ENCODE measurements at regions not wholly inside any gene's neighbourhood (a gene's known extent, or its start where the extent isn't known, plus 50 kb on each side); places are given as distances from the start of the nearest gene placed in this dataset.
"Not testable (repeated sequence)": the region's sequence is repeated elsewhere in the genome, so short reads cannot be mapped to it uniquely, and the experiment has no call there.

GRCh38 chr3:75395580-75396315 lies 268.4 kb upstream of the FRG2C start:
- DNase-seq = no peak

- DNase-seq = no peak
Measured at GRCh38 chr3:75396316-75396802, 267.8 kb upstream of the FRG2C start.

- not testable (repeated sequence) for DNase-seq
Measured at GRCh38 chr3:75397486-75397885, 266.6 kb upstream of the FRG2C start.

DNA sequence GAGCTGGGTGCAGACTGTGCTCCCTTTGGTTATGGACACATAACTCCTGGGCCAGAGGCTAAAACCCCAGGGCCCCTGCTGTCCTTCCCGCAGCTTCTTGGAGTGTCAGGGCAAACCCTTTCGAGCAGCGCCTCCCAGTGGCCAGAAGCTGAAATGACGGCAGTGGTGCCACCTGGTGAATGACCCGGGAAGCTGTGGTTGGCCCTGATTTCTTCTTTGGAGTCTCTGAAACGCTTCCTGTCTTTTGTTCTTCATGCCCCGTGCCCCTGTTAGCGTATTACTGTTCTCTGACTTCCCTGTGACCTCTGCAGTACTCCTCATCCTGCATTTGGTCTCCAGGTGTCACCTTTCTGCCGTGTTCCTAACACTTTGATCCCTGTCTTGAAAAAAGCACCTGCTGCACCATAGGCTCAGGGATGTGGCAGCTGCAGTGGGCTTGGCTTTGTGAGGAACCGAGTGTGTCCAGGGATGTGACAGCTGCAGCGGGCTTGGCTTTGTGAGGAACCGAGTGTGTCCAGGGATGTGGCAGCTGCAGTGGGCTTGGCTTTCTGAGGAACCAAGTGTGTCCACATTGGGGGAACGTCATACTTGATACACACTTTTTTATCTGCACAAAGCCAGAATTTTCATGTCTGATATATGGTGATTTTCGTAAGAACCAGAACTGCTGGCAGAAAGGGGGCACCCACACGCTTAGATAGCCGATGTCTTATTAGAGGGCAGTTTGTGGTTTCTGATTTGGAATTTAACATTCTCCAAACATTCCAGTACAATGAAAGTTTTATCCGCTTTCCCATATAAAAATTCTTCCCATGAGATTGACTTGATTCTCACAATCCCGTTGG lies 241.8 kb upstream of the FRG2C start:
- DNase-seq = peak; percentile 31

- DNase-seq = not testable (repeated sequence)
Measured at GRCh38 chr3:75425379-75425778, 238.7 kb upstream of the FRG2C start.

- not testable (repeated sequence) for DNase-seq
Measured at GRCh38 chr3:75427486-75427885, 236.6 kb upstream of the FRG2C start.

DNA sequence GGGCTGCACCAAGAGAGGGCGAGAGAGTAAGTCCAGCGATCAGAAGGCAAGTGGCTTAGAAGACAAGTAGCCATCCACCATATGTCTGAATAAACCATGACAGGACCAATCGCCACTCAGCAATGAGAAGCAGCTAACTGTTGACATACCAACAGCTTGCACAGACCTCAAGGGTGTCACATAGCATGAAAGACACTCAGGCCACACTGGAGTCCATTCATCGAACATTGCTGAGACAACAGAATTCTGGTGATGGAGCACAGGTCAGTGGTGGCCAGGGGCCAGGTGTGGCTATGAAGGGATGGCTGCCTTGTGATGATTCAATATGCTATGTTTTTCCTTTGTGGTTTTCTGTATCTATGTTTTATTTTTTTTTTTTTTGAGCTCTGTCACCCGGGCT lies 236.2 kb upstream of the FRG2C start:
- not testable (repeated sequence) for DNase-seq

GRCh38 chr3:75429561-75430220 lies 234.4 kb upstream of the FRG2C start:
- DNase-seq = peak; percentile 36

GRCh38 chr3:75430406-75430805 lies 233.7 kb upstream of the FRG2C start:
- not testable (repeated sequence) for DNase-seq

DNA sequence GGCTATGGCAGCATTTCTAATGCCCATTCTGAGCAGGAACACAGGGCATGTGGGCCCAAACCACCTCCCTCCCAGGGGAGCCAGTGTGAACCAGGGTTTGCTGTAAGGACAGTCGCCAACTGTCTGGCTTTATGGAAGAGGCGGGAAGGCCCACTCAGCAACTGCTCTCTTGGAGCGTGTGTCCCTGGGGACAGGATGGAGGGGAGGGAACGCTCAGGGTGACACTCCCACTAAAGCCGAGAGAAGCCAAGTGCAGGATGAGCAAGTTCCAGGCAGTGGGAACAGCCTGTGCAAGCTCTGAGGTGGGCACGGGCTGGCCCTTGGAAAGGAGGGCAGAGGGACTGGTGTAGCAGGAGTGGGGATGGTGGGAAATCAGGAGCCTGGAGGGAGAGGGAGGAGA lies 233.0 kb upstream of the FRG2C start:
- DNase-seq = not testable (repeated sequence)

DNA sequence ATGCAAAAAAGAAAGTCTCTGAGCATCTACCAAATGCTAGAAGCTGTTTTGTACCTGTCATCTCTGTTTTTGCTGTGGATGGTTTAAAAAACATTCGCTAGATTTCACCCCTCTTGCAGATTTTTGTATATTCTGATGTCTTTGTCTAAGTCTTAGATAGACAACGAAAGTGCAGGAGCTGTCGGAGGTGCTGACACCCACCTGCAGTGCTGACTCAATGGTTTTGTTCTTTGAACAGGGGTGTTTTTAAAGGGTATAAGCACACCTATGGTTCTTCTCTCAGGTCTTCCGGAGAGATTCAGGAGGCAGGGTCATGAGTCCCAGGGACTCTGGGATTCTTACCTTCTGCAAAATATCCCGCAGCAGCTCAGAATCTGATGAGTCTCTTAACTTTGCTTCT lies 231.7 kb upstream of the FRG2C start:
- not testable (repeated sequence) for DNase-seq

GRCh38 chr3:75432885-75433284 lies 231.2 kb upstream of the FRG2C start:
- not testable (repeated sequence) for DNase-seq

GRCh38 chr3:75433295-75433694 lies 230.8 kb upstream of the FRG2C start:
- DNase-seq = not testable (repeated sequence)

DNA sequence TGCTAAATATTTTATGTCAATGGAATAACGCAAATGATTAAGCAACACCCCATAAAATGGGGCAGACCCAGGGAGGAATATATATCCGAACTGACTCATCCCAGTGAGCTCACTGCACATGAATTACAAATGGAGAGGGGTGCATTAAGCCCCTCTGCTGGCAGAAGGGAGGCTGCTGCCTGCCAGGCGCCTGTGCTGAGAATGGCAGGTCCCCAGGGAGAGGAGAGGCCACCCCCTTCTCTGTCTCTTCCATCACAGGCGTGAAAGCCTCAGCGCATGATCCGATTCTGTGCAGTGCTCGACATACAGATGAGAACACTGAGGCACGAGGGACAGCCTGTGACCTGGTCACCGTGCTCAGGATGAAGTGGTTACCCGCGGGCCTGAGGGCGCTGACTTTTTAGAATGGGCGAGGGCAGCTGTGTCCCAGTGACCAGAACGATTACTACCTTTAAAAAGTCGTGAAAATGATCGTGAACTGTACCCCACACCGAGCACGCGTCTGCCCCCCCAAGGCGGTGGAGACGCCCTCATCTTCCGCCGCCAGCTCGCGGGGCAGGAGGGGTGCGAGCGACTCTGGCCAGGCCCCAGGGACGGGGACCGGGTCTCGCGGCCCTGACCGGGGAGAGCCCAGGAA lies 229.7 kb upstream of the FRG2C start:
- peak; percentile 2 for DNase-seq

DNA sequence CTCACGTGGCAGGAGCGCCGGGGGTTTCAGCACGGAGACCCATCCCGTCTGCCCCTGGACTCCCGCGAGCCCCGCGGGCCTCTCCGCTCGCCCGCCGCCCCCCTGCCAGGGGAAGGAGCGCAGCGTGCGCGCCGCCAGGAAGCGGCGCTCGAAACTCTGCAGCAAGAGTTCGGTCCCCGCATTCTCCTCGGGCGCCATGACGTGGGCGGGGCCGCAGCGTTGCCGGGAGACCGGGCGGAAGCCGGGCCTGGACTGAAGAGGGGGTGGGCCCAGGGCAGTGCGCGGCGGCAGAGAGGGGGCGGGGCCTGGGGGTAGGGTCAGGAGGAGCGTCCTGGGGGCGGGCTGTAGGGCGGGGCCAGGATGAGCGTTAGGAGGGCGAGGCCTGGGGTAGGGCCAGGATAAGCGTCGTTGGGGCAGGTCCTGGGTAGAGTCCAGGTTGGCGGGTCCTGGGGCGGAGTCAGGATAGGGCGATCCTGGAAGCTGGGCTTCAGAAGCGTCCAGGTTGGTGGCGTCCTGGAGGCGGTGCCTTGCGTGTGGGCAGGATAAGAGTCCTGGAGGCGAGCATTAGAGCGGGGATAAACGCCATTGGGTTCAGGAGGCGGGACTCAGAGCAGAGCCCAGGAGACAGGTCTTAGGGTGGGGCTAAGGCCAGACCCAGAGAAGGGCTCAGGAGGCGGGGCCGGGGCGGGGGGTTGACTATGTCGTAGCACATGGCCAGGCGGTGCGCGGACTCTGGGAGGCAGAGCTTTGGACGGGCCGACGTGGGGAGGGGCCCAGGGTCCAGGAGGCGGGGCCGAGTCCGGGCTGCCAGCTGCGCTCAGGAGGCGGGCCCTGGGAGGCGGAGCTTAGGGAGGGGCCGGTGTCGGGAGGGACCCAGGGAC lies 229.0 kb upstream of the FRG2C start:
- peak; percentile 95 for DNase-seq

DNA sequence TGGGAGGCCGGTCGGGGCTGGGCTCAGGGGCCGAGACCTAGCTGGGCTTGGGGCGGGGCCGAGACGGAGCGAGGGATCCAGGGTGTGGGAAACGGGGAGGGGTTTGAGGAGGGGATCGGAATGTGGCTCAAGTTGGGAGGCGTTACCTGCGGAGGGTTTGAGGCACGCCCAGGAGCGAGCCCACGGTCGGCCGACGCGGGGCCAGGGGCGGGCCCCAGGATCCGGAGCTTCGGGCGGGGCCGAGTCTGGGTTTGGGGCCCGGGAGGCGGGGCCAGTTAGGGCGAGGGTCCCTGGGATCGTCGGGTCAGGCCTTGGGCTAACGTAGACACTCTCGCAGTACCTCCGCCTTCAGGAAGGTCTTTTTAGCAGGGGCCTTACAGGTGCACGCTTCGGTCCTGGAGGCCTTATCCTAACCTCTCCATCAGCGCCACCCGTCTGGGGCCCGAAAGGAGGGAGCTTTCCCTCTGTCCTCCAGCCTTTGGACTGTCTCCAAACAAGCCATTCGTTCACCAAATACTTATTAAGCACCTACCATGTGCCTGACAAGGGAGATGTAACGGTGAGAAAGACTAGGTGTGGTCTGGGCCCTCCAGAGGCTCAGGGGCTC lies 228.2 kb upstream of the FRG2C start:
- peak; percentile 87 for DNase-seq

DNA sequence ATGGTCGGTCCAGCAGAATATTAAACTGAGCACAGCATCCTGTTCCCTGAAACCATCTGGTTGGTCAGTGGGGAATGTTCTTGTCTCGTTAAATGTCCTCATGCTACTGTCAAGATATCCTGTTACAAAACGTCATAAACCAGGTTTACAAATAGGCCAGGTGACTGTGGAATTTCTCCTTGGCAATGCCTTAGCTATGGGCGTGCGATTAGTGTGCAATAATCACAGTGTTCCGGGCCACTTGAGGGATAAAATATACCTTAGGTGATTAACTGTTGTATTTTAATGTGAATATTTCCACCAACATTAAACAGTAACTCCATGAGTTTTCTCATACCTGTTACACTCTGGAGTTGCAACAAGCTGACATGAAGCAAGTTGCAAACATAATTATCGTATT lies 223.1 kb upstream of the FRG2C start:
- DNase-seq = not testable (repeated sequence)

- DNase-seq = not testable (repeated sequence)
Measured at GRCh38 chr3:75444634-75445033, 219.5 kb upstream of the FRG2C start.

GRCh38 chr3:75445234-75445633 lies 218.9 kb upstream of the FRG2C start:
- not testable (repeated sequence) for DNase-seq

DNA sequence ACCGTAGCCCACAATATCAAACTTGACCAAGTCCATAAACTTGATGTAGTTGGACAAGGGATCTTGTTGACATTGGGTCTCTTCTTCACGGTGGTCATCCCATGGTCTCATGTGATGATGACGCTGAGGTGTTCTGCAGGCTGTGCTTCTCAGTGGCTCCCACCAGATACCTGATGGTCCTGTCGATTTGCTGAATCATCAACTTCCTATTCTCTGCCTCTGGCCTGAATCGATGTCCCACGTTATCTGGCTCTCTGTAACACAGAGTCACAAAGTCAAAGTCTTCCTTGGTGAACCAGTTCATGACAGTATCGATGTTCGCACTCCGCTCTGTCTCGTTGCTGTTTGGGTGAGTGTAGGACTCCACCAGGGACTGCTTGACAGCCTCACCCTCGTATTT lies 217.2 kb upstream of the FRG2C start:
- not testable (repeated sequence) for DNase-seq

- peak; percentile 56 for DNase-seq
Measured at GRCh38 chr3:75453328-75453727, 210.8 kb upstream of the FRG2C start.

Measured in NCI-H146 (cell line).